Bone marrow (tissue), 2 donors: ENCODE measurements at regions not wholly inside any gene's neighbourhood (a gene's known extent, or its start where the extent isn't known, plus 50 kb on each side); places are given as distances from the start of the nearest gene placed in this dataset.

Experiments
- DNase-seq, 2 donors: peaks; one replicate each; lab custom pipeline; 2025; lab: John Stamatoyannopoulos, UW

- no peak for DNase-seq
Observed at GRCh38 chr19:29397748-29398147, 128.0 kb upstream of the VSTM2B start.

- no peak for DNase-seq
Observed at GRCh38 chr19:29399804-29400203, 126.0 kb upstream of the VSTM2B start.

- no peak for DNase-seq
Observed at GRCh38 chr19:29400917-29401711, 124.7 kb upstream of the VSTM2B start.

GRCh38 chr19:29401712-29402421 is 123.9 kb upstream of the VSTM2B start:
- no peak for DNase-seq

GRCh38 chr19:29402563-29402962 is 123.2 kb upstream of the VSTM2B start:
- no peak for DNase-seq

GRCh38 chr19:29404015-29404414 is 121.8 kb upstream of the VSTM2B start:
- DNase-seq = no peak

GRCh38 chr19:29404951-29405727 is 120.7 kb upstream of the VSTM2B start:
- no peak for DNase-seq

- no peak for DNase-seq
Observed at GRCh38 chr19:29405728-29405995, 120.1 kb upstream of the VSTM2B start.

- no peak for DNase-seq
Observed at GRCh38 chr19:29409076-29409862, 116.5 kb upstream of the VSTM2B start.

GRCh38 chr19:29410601-29411000 is 115.2 kb upstream of the VSTM2B start:
- DNase-seq = no peak

- no peak for DNase-seq
Observed at GRCh38 chr19:29411113-29411581, 114.6 kb upstream of the VSTM2B start.

GRCh38 chr19:29413435-29413834 is 112.4 kb upstream of the VSTM2B start:
- DNase-seq = no peak

- DNase-seq = no peak
Observed at GRCh38 chr19:29415507-29415906, 110.3 kb upstream of the VSTM2B start.

GRCh38 chr19:29417048-29417447 is 108.7 kb upstream of the VSTM2B start:
- DNase-seq = no peak

- DNase-seq = no peak
Observed at GRCh38 chr19:29418201-29418600, 107.6 kb upstream of the VSTM2B start.

- no peak for DNase-seq
Observed at GRCh38 chr19:29420065-29420464, 105.7 kb upstream of the VSTM2B start.

GRCh38 chr19:29420482-29421195 is 105.2 kb upstream of the VSTM2B start:
- no peak for DNase-seq

- no peak for DNase-seq
Observed at GRCh38 chr19:29421196-29421545, 104.6 kb upstream of the VSTM2B start.

- DNase-seq = no peak
Observed at GRCh38 chr19:29422047-29422446, 103.7 kb upstream of the VSTM2B start.

GRCh38 chr19:29422486-29423085 is 103.2 kb upstream of the VSTM2B start:
- DNase-seq = no peak

GRCh38 chr19:29428071-29428470 is 97.7 kb upstream of the VSTM2B start:
- DNase-seq = no peak
